AG04450 (cell line): ENCODE measurements at regions not wholly inside any gene's neighbourhood (a gene's known extent, or its start where the extent isn't known, plus 50 kb on each side); places are given as distances from the start of the nearest gene placed in this dataset.
"Not testable (repeated sequence)": the region's sequence is repeated elsewhere in the genome, so short reads cannot be mapped to it uniquely, and the experiment has no call there.

Source experiments
- CTCF ChIA-PET: fragments of 300-600, 350-600 bp; formaldehyde crosslinking; extraction: SDS; loops from one replicate; lab custom pipeline; 2022; ENCODE audit warnings: antibody characterized with exemption, inconsistent platforms; lab: Charles Lee
- POLR2A ChIA-PET: fragments of 350-600 bp; formaldehyde crosslinking; extraction: SDS; loops from one replicate; lab custom pipeline; 2021; ENCODE audit warnings: antibody characterized with exemption, inconsistent platforms; lab: Yijun Ruan, JAX
- DNase-seq: peaks from one replicate; pipeline ENCODE4 v3.0.0-alpha.2; 2011; ENCODE audit warnings: low read depth, low spot score
- H3K27ac ChIP-seq: one replicate; pipeline ENCODE4 v1.5.1; 2012; ENCODE audit warnings: low read depth, low read length, control low read depth
- H3K27me3 ChIP-seq: one replicate; pipeline ENCODE4 v1.6.0; 2012; ENCODE audit warnings: low read length; ENCODE audit not compliant: control insufficient read depth, insufficient read depth
- H3K4me3 ChIP-seq: 2 replicates; pipeline ENCODE4 v1.5.1; 2011; ENCODE audit warnings: mild to moderate bottlenecking, low read depth, low read length, control low read depth
- H3K9me3 ChIP-seq: 2 replicates; pipeline ENCODE4 v1.5.1; 2012; ENCODE audit warnings: low read length; ENCODE audit not compliant: control insufficient read depth, insufficient read depth
- TF ChIP-seq, protein P1 (sequence below): IDR thresholded peaks from 2 replicates; pipeline ENCODE4 v1.5.1; 2011; ENCODE audit warnings: low read depth, low read length, control low read depth, inconsistent platforms

DNA sequence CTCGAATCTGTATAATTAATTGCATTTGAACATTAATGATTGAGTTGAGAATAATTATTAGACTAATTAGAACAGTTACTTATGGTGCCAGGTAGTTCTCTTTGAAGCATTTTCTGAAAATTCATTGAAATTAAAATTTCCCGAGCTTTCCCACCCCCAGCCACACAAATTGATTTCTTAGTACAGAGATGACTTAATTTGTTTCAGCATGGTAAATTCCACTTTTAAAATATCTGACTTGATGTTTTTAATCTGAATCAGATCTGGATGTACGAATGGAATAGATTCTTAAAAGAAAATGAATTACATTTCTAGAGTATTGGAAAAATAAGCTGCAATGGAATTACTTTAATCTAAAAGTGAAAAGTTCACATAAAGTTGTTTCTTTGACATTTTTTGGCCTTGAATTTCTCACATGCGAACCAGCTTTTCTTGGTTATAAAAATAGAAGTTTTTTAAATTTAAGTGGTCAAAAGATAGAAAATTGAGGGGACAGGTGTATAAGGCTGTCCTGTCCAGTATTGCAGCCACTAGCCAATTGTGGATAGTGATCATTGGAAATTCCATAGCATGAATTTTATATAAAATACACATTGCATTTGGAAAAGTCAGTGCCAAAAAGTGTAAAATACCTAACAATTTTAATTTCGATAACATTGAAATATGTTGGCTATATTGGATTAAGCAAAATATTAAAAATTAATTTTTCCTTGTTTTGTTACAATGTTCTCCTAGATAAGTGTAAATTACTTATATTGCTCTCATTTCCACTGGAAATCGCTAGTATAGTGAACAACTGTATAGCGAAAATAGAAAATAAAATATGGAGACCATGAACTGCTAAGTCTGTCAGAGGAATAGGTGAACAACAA lies 102.9 kb downstream of the OR2B2 start:
- DNase-seq: no peak
- Histone ChIP-seq H3K27me3 (no peaks in the 10 kb centered on the region), H3K4me3 (peak overlapping the region; percentile 63; the same call in 1 of the 2 replicates), H3K9me3 (no peaks in the 10 kb centered on the region), H3K27ac (no peak overlapping the region)
- POLR2A ChIA-PET: interaction anchor here (0.6 to 6.8 kb wide), 29 partner anchors 12 to 1818 kb away, joined by 3 to 167 read pairs (median 7); partner anchors contain the start of gene ZNF184
- CTCF ChIA-PET: interaction anchor here (0.6 to 5.2 kb wide), 7 partner anchors 12 to 682 kb away, joined by 3 to 57 read pairs (median 4); a partner anchor contains a TSS
- TF ChIP-seq, protein P1, sequence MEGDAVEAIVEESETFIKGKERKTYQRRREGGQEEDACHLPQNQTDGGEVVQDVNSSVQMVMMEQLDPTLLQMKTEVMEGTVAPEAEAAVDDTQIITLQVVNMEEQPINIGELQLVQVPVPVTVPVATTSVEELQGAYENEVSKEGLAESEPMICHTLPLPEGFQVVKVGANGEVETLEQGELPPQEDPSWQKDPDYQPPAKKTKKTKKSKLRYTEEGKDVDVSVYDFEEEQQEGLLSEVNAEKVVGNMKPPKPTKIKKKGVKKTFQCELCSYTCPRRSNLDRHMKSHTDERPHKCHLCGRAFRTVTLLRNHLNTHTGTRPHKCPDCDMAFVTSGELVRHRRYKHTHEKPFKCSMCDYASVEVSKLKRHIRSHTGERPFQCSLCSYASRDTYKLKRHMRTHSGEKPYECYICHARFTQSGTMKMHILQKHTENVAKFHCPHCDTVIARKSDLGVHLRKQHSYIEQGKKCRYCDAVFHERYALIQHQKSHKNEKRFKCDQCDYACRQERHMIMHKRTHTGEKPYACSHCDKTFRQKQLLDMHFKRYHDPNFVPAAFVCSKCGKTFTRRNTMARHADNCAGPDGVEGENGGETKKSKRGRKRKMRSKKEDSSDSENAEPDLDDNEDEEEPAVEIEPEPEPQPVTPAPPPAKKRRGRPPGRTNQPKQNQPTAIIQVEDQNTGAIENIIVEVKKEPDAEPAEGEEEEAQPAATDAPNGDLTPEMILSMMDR: no peak

DNA sequence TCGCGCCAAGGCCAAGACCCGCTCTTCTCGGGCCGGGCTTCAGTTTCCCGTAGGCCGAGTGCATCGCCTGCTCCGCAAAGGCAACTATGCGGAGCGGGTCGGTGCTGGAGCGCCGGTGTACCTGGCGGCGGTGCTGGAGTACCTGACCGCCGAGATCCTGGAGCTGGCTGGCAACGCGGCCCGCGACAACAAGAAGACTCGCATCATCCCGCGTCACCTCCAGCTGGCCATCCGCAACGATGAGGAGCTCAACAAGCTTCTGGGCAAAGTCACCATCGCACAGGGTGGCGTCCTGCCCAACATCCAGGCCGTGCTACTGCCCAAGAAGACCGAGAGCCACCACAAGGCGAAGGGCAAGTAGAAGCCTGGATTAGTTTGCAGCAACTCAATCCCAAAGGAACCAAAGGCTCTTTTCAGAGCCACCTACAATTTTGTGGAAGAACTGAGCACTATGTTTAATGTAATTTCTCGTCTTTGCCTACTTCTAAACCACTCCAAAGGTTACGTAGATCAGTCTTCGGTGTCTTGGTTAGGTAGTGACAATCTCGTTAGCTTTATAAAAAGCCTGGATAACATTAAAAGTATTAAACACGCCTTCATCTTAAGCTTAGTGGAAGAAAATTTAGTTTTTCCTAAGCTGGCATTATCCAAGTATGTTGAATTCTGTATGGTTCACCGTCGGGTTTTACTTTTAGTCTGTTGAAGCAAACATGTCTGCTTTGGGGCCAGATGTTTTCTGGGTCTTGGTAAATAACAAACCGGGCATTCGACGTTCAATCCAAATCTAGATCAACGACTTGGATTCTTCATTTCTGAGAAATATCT lies 103.7 kb downstream of the OR2B2 start:
- H3K27me3 ChIP-seq, DNase-seq, H3K9me3 ChIP-seq: not testable (repeated sequence)
- ChIA-PET CTCF (interaction anchor here (0.9 to 5.2 kb wide), 6 partner anchors 12 to 1213 kb away, joined by 3 to 57 read pairs (median 6); a partner anchor contains a TSS), POLR2A (interaction anchor here (0.6 to 6.8 kb wide), 20 partner anchors 10 to 1788 kb away, joined by 3 to 167 read pairs (median 6); a partner anchor contains a TSS)
- peak overlapping the region; percentile 63 for H3K4me3 ChIP-seq
- H3K27ac ChIP-seq: peak overlapping the region; percentile 82
- TF ChIP-seq, protein P1: 0 out of 2 replicates have a peak, but pooled peaks have one; percentile 2

DNA sequence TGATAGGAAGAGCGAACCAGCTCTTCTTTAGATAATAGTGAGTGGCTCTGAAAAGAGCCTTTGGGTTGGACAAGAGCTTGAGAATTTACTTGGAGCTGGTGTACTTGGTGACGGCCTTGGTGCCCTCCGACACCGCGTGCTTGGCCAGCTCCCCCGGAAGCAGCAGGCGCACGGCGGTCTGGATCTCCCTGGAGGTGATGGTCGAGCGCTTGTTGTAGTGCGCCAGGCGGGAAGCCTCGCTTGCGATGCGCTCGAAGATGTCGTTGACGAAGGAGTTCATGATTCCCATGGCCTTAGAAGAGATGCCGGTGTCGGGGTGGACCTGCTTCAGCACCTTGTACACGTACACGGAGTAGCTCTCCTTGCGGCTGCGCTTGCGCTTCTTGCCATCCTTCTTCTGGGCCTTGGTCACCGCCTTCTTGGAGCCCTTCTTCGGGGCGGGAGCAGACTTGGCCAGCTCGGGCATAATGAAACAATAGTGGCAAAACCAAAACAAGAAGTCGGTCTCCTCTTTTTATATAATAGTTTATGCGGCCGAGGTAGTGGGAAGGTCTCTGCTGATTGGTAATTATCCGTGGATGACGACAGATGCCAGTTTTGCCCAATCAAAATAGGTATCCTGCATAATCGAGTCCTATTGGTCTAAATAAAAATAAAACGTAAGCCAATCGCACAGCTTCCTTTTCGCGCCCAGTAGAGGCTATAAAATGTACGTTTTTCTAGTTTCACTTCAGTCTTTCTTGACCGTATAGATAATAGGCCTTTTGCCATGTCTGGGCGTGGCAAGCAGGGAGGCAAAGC lies 104.6 kb downstream of the OR2B2 start:
- DNase-seq: peak; percentile 88
- ChIA-PET CTCF (interaction anchor here (0.8 to 5.2 kb wide), 7 partner anchors 9 to 1212 kb away, joined by 3 to 57 read pairs (median 3); a partner anchor contains a TSS), POLR2A (interaction anchor here (0.6 to 6.8 kb wide), 20 partner anchors 10 to 1788 kb away, joined by 3 to 167 read pairs (median 6); a partner anchor contains a TSS)
- H3K27me3 ChIP-seq, H3K9me3 ChIP-seq: not testable (repeated sequence)
- Histone ChIP-seq H3K27ac (peak overlapping the region; percentile 90), H3K4me3 (peak overlapping the region; percentile 68)

DNA sequence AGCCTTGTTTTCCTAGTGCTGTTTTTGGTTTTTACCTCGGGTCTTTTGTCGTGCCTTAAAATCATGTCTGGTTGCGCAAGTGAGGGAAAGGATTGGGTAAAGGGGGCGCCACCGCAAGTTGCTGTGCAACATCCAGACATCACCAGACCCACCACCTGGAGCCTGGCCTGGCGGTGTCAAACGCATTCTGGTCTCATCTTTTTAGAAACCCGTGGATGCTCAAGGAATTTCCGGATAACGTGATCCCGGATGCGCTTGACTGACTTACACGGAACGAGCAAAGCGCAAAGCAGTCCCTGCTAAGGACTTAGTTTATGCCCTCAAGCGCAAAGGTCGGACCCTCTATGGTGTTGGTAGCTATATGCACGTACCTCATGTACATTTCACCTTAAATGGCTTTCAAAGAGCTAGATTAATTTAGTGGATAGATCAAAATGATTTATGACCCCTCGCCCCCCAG lies 105.2 kb downstream of the OR2B2 start:
- POLR2A ChIA-PET: interaction anchor here (0.8 to 6.8 kb wide), 14 partner anchors 10 to 1787 kb away, joined by 3 to 167 read pairs (median 14); a partner anchor contains a TSS
- peak overlapping the region; percentile 68 for H3K4me3 ChIP-seq
- H3K9me3 ChIP-seq: no peaks in the 10 kb centered on the region
- TF ChIP-seq, protein P1: peak; percentile 9; the same call in 1 of the 2 replicates
- H3K27me3 ChIP-seq: no peaks in the 10 kb centered on the region
- DNase-seq: no peak
- peak overlapping the region; percentile 90 for H3K27ac ChIP-seq
- CTCF ChIA-PET: interaction anchor here (0.8 to 5.2 kb wide), 8 partner anchors 8 to 1212 kb away, joined by 3 to 57 read pairs (median 3); a partner anchor contains a TSS
